GM12872 (cell line): ENCODE measurements at regions not wholly inside any gene's neighbourhood (a gene's known extent, or its start where the extent isn't known, plus 50 kb on each side); places are given as distances from the start of the nearest gene placed in this dataset.

ENCODE experiments used
- CTCF ChIP-seq: IDR thresholded peaks from 3 replicates; pipeline ENCODE4 v1.5.1; 2011; ENCODE audit warnings: low read depth, mild to moderate bottlenecking, low read length, moderate library complexity; ENCODE audit not compliant: insufficient read depth

GRCh38 chr2:147330925-147331324 lies 513.9 kb upstream of the ACVR2A start:
- TF ChIP-seq CTCF = no peak

GRCh38 chr2:147327613-147328012 lies 517.2 kb upstream of the ACVR2A start:
- TF ChIP-seq CTCF = no peak

- no peak for TF ChIP-seq CTCF
Measured at GRCh38 chr2:147325990-147326389, 518.8 kb upstream of the ACVR2A start.

GRCh38 chr2:147320146-147320545 lies 524.7 kb upstream of the ACVR2A start:
- no peak for TF ChIP-seq CTCF

- TF ChIP-seq CTCF = no peak
Measured at GRCh38 chr2:147311058-147311430, 533.8 kb upstream of the ACVR2A start.

- no peak for TF ChIP-seq CTCF
Measured at GRCh38 chr2:147310335-147311057, 534.3 kb upstream of the ACVR2A start.

- TF ChIP-seq CTCF = no peak
Measured at GRCh38 chr2:147297820-147298219, 547.0 kb upstream of the ACVR2A start.
